Natural killer cell treated with Interleukin-12 subunit alpha and Interleukin-12 subunit beta and Interleukin-15 and Interleukin-18, amount 100 ng/mL, for 72 hours (primary cell): ENCODE measurements at regions not wholly inside any gene's neighbourhood (a gene's known extent, or its start where the extent isn't known, plus 50 kb on each side); places are given as distances from the start of the nearest gene placed in this dataset.

Source experiments
- ATAC-seq, 2 donors: fragments of 150-1000 bp; cut with Tn5 transposase in 1 of 2; sonication (Bioruptor Pico), chemical (Tn5 transposase) in 1 of 2; 2 replicates each; pipeline ENCODE4 v1.10.0; 2021
- DNase-seq: peaks from one replicate; pipeline ENCODE4 v3.0.0; 2022; ENCODE audit warnings: low spot score
- H3K27ac Mint-ChIP-seq, 2 donors: 1 replicate in 1 of 2; 2 replicates in 1 of 2; pipeline ENCODE4 v1.8.0; 2022; ENCODE audit warnings: mixed read lengths in 2 of 2, mild to moderate bottlenecking in 1 of 2, moderate library complexity in 1 of 2
- H3K27me3 Mint-ChIP-seq, 2 donors: 1 replicate in 1 of 2; 2 replicates in 1 of 2; pipeline ENCODE4 v1.8.0; 2022; ENCODE audit warnings: mixed read lengths in 2 of 2
- H3K36me3 Mint-ChIP-seq: one replicate; pipeline ENCODE4 v1.8.0; 2022; ENCODE audit warnings: mixed read lengths
- H3K4me1 Mint-ChIP-seq, 2 donors: 1 replicate in 1 of 2; 2 replicates in 1 of 2; pipeline ENCODE4 v1.8.0; 2022; ENCODE audit warnings: low read depth in 2 of 2, mixed read lengths in 2 of 2, mild to moderate bottlenecking in 1 of 2
- H3K4me3 Mint-ChIP-seq: one replicate; pipeline ENCODE4 v1.8.0; 2022; ENCODE audit warnings: mixed read lengths
- H3K9me3 Mint-ChIP-seq: 2 replicates; pipeline ENCODE4 v1.8.0; 2022; ENCODE audit warnings: mixed read lengths

DNA sequence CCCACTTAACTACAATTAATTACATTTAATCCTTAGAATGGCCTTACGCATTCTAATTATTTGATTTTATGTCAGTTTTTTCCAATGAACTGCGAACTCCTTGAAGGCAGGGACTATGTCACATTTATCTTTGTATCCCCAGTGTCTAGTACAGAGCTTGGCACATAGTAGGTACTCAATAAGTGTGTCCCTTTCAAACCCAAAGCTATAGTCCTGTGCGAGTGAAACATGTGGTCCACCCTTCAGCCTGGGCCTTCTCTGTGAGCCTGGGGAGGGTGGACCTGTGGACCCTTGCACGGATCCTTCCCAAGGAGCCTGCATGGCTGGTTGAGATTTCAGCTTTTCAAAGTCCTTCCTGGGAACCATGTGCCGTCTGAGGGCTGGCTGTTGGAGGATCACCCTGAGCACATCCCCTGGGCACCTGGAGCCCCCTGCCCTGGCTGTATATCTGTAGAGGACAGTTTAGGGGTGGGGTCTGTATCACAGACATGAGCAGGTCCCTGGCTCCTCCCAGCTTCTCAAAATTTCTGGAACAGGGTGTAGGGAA is 103.1 kb downstream of the IER5 start:
- no peak overlapping the region for H3K4me3 Mint-ChIP-seq
- ATAC-seq (no peak), DNase-seq (peak; percentile 51)
- H3K36me3 Mint-ChIP-seq: no peaks in the 10 kb centered on the region
- peaks cover 14 to 25% of the 10 kb centered on the region in 2 donors for H3K27me3 Mint-ChIP-seq
- peaks cover 0 to 7% of the 10 kb centered on the region in 2 donors for H3K4me1 Mint-ChIP-seq
- no peak overlapping the region for H3K27ac Mint-ChIP-seq
- no peaks in the 10 kb centered on the region for H3K9me3 Mint-ChIP-seq

DNA sequence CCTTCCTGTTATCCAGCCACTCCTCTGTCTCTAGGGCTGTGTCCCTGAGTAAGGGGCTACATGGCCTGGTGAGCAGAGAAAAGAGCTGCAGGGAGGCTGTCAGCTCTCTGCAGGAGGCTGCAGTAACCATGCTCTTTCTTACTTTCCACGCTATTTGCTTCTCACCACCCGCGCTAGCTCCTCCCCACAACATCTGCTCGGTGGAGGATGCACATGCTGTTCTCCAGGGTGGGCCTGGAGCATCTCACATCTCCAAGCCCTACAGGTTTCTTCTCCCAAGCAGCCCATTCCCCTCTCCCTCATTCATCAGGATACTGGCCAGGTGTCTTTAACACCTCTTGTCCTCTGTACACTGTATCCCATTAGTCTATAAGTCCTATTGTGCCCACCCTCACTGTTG is 103.8 kb downstream of the IER5 start:
- H3K9me3 Mint-ChIP-seq: no peaks in the 10 kb centered on the region
- DNase-seq (peak; percentile 18), ATAC-seq (no peak)
- H3K4me1 Mint-ChIP-seq: peaks cover 0 to 7% of the 10 kb centered on the region in 2 donors
- no peaks in the 10 kb centered on the region for H3K36me3 Mint-ChIP-seq
- peaks cover 14 to 25% of the 10 kb centered on the region in 2 donors for H3K27me3 Mint-ChIP-seq
- no peak overlapping the region for H3K27ac Mint-ChIP-seq
- H3K4me3 Mint-ChIP-seq: no peak overlapping the region

DNA sequence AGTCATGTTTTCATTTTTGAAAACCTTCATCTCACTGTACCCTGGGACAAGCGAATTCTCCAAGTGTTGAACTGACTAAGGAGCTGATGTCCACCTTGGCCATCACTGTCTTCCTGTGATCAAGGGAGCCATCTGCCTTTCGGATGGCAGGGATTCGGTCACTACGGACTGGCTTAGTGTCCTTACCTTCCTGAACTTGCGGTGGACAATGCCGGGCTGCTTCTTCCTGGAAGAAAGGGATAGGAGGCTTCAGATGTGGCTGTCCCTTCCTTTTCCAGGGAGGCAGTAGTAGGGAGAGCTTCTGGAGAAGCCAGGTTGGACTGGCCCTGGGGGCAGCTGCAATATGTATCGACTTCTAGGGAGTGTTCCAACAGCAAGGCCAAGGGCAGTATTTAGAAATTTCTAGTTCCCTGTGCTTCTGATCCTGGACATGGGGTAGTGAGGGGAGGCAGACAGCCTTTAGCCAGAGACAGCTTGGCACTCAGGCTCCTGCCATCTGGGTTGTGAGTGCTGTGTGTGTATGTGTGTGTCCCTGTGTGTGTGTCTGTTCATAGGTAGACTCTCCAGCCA is 114.6 kb downstream of the IER5 start:
- Mint-ChIP-seq H3K36me3 (no peaks in the 10 kb centered on the region), H3K4me3 (no peak overlapping the region), H3K27ac (no peak overlapping the region), H3K4me1 (no peaks in the 10 kb centered on the region), H3K27me3 (peaks cover 16 to 17% of the 10 kb centered on the region in 2 donors), H3K9me3 (no peaks in the 10 kb centered on the region)
- no peak for DNase-seq
- ATAC-seq: no peak

DNA sequence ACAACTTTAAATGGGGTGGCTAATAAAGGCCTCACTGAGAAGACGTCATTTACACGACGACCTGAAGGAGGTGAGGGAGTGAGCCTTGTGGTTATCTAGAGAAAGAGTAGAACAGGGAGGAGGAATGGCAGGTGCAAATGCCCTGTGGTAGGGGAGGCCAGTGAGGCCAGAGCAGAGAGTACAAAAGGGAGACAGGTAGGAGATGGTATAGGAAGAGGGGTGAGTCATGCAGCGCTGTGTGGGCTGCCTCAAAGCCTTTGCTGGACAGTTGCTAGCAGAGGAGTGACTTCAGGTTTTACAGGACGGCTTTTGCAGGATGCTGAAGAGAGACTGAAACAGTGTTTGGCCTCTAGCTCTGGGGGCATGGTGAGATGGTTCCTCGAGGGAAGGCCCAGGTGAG is 116.0 kb downstream of the IER5 start:
- DNase-seq (no peak), ATAC-seq (peak in 1 of 2 donors; percentile 38)
- no peak overlapping the region for H3K4me3 Mint-ChIP-seq
- no peaks in the 10 kb centered on the region for H3K36me3 Mint-ChIP-seq
- peaks cover 10 to 11% of the 10 kb centered on the region in 2 donors for H3K27me3 Mint-ChIP-seq
- no peaks in the 10 kb centered on the region for H3K9me3 Mint-ChIP-seq
- no peak overlapping the region for H3K27ac Mint-ChIP-seq
- no peaks in the 10 kb centered on the region for H3K4me1 Mint-ChIP-seq

DNA sequence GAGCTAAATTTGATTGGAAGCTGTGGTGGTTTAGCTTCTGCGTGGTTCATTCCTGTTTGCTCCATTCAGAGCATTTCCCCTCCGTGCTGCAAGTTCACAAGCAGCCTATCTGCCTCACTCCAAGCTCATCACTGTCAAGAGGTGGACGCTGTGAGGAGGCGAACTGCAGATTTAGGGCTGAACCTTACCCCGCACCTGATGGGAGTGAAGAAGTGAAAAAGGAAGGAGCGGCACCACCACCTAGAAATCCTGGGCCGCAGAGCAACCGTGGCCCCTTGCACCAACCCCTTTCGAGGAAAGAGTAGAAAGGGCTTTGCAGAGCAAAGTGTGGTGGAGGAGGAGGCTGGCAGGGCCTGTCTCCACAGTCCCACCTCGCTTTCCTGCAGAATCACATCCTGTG is 117.4 kb downstream of the IER5 start:
- Mint-ChIP-seq H3K4me3 (no peak overlapping the region), H3K27me3 (peaks cover 10 to 13% of the 10 kb centered on the region in 2 donors), H3K27ac (no peak overlapping the region), H3K4me1 (no peaks in the 10 kb centered on the region), H3K9me3 (no peaks in the 10 kb centered on the region), H3K36me3 (no peaks in the 10 kb centered on the region)
- ATAC-seq (no peak), DNase-seq (no peak)

DNA sequence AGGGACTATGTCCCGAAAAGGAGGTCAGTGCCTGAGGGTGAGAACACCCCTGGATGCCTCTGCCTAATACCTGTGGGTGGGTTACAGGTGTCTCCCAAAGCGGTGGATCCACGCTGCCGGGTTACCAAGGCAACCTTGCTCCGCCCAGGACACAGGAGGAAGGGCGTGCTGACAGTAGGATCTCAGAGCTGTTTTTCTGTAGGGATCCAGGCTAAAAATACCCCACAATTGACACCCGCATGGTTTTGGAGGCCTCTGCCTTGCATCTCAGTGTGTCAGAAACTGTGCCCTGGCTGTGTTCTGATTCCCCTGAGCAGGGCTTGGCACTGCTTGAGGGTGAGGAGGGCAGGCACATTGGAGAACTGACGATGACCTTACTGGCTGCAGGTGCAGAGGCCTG is 118.0 kb downstream of the IER5 start:
- peaks cover 14 to 19% of the 10 kb centered on the region in 2 donors for H3K27me3 Mint-ChIP-seq
- ATAC-seq: no peak

DNA sequence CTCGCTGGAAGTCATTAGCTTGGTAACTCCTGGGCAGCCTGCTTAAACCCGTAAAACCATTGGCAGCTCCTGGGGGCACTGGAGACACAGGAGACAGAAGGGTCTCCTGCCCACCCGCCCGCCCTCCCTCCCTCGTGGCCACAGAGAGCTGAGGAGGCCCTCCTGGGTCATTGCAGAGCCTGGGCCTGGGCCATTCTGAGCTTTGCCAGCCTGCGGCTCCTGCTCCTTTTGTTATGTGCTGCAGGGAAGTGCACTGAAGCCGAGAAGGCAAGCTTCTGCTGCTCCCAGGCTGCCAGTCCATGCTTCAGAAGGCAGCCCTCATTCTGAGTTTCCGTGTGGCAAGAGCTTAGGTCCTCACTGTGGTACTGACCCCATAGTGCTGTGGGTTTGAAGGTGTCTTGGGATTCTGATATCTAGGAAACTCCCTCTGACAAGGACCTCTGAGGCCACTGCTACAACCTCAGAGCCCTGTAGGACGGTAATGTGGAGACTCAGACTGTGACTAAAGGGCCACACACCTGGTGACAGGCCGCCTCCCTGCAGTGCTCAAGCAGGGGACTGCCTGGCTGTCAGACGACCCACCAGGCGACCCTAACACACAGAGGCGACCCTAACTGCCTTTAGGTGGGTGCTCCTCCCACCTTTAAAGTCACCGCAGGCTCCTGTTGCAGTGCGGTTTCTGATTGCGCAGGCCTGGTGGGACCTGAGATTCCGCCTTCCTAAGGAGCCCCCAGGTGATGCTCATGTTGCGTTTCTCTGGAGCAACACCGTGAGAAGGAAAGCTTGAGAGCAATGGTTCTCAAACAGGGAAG is 118.7 kb downstream of the IER5 start:
- ATAC-seq (no peak), DNase-seq (no peak)
- H3K27ac Mint-ChIP-seq: no peak overlapping the region
- H3K4me1 Mint-ChIP-seq: no peaks in the 10 kb centered on the region
- H3K36me3 Mint-ChIP-seq: no peaks in the 10 kb centered on the region
- no peaks in the 10 kb centered on the region for H3K9me3 Mint-ChIP-seq
- peaks cover 14 to 22% of the 10 kb centered on the region in 2 donors for H3K27me3 Mint-ChIP-seq
- no peak overlapping the region for H3K4me3 Mint-ChIP-seq

More for the DNA sequence above, 118.0 kb downstream of the IER5 start:
- no peak for DNase-seq
- no peaks in the 10 kb centered on the region for H3K9me3 Mint-ChIP-seq
- no peak overlapping the region for H3K4me3 Mint-ChIP-seq
- H3K36me3 Mint-ChIP-seq: no peaks in the 10 kb centered on the region
- no peak overlapping the region for H3K27ac Mint-ChIP-seq
- no peaks in the 10 kb centered on the region for H3K4me1 Mint-ChIP-seq

DNA sequence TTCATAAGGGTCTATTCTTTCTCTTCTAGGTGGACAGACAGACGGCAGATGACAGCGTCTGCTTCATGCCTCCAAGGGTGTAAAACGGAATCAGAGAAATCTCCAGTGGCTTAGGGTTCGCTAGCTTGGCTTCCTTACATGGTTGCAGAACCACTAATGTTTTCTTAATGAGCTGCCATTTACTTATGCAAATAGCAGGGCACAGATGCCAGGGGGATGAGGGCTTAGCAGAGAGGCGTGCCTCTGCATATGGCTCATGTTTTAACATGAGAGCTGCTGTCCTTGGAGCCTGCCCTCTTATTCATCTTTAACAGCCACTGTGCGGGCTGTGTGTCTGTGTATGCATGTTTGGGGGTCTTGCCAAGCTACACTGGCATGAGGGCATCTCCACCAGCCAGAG is 119.6 kb downstream of the IER5 start:
- Mint-ChIP-seq H3K27me3 (peaks cover 11 to 22% of the 10 kb centered on the region in 2 donors), H3K27ac (no peak overlapping the region), H3K9me3 (no peaks in the 10 kb centered on the region), H3K36me3 (no peaks in the 10 kb centered on the region), H3K4me3 (no peak overlapping the region), H3K4me1 (no peaks in the 10 kb centered on the region)
- no peak for ATAC-seq
- no peak for DNase-seq

DNA sequence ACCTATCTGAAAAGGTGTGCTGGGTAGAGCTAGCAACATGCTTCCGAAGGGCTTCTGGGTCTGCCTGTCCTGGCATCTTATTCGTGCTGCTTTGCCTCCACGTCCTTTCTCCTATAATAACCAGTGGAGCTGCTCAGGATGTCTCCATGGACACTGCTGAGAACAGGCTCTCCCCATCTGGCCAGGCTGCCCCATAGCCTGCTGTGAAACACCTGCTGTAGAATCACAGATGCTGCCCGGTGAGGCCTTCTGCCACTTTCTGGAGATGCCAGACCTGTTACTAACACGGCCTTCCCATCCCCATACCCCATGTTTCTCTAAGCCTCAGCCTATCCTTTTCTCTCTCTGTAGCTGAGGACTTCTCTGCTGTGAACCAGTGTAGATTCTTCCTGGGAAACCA is 120.5 kb downstream of the IER5 start:
- Mint-ChIP-seq H3K4me3 (no peak overlapping the region), H3K9me3 (no peaks in the 10 kb centered on the region), H3K4me1 (no peaks in the 10 kb centered on the region), H3K36me3 (no peaks in the 10 kb centered on the region), H3K27ac (no peak overlapping the region), H3K27me3 (peaks cover 15 to 21% of the 10 kb centered on the region in 2 donors)
- ATAC-seq (no peak), DNase-seq (no peak)

DNA sequence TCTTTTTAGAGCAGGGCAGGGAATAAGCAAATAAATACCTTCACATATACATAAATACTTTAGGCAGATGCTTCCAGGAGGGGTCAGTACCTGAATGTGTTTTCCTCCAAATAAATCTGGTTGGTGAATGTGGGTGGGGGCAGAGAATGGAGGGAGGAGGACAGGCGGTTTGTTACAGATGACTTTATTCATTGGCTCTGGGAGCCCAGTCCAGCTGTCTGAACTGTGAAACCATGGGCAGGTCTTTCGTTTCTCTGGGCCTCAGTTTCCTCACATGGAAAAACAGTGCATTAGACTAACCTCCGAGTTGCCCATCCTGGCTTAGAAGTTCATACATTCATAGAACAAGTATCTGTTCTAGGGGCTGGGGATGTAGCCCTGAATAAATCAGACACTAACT is 124.6 kb downstream of the IER5 start:
- no peak overlapping the region for H3K4me3 Mint-ChIP-seq
- H3K4me1 Mint-ChIP-seq: no peaks in the 10 kb centered on the region
- no peak overlapping the region for H3K27ac Mint-ChIP-seq
- DNase-seq (no peak), ATAC-seq (no peak)
- peaks cover 21 to 24% of the 10 kb centered on the region in 2 donors for H3K27me3 Mint-ChIP-seq
- no peaks in the 10 kb centered on the region for H3K9me3 Mint-ChIP-seq
- no peaks in the 10 kb centered on the region for H3K36me3 Mint-ChIP-seq

DNA sequence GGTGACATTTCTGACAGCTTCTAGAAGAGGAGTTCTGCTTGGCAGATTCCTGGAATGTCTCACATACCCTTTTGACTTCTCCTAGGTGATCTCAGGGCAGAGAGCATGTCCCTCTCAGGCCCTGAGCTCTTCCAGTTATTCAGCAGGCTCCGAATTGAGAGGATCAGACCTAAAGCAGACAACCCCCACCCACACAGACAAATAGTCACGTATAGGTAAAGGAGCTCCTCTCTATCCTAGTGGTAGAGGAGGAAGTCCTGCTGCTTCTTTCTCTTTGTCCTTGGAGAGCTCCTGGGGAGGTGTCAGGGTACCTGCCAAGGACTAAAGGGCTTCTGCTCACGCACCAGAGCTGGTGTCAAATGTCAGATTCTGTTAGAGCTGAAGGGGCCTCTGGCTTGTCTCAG is 128.1 kb downstream of the IER5 start:
- H3K4me1 Mint-ChIP-seq: no peaks in the 10 kb centered on the region
- H3K4me3 Mint-ChIP-seq: no peak overlapping the region
- peaks cover 21 to 26% of the 10 kb centered on the region in 2 donors for H3K27me3 Mint-ChIP-seq
- no peaks in the 10 kb centered on the region for H3K36me3 Mint-ChIP-seq
- no peak for DNase-seq
- no peaks in the 10 kb centered on the region for H3K9me3 Mint-ChIP-seq
- ATAC-seq: no peak
- no peak overlapping the region for H3K27ac Mint-ChIP-seq

DNA sequence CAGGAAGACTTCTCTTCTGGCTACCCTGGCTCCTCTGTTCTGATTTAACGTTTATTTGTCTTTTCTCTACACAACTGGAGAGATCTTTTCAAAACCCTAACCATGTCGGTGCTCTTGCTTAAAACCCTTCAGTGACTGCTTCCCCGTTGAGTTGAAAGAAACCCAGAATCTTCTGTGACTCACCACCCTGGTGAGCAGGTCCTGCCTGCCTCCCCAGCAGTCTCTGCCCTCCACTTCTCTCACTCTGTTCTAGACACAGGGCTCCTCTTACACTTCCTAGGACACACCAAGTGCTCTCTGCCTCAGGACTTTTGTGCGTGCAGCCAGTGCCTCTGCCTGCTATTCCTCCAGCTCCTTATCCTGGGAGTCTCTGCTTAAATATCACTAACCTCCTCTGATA is 131.4 kb downstream of the IER5 start:
- ATAC-seq (no peak), DNase-seq (no peak)
- Mint-ChIP-seq H3K9me3 (no peaks in the 10 kb centered on the region), H3K27me3 (peaks cover 26 to 29% of the 10 kb centered on the region in 2 donors), H3K36me3 (no peaks in the 10 kb centered on the region), H3K4me3 (no peak overlapping the region), H3K27ac (no peak overlapping the region), H3K4me1 (no peaks in the 10 kb centered on the region)

DNA sequence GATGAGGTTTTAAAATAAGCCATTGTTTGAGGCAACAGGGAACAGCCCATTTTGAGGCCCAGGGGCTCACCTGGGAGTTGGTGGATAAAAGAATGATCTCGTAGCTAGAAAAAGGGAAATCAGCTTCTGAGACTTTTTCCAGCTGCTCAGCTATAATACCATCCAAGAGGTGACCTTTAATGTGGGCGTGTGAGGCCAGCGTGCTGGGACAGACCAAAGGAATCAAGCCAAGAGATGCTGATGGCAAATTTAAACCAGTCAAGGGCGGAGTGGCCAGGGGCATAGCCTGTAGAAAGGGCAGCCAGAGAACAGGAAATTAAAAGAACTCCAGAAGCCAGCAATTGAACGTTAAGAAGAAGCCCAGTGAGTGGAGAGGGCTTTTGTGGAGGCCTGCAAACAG is 132.6 kb downstream of the IER5 start:
- H3K4me1 Mint-ChIP-seq: no peaks in the 10 kb centered on the region
- no peaks in the 10 kb centered on the region for H3K9me3 Mint-ChIP-seq
- H3K4me3 Mint-ChIP-seq: no peak overlapping the region
- H3K27ac Mint-ChIP-seq: no peak overlapping the region
- no peak for DNase-seq
- H3K27me3 Mint-ChIP-seq: peaks cover 26 to 29% of the 10 kb centered on the region in 2 donors
- H3K36me3 Mint-ChIP-seq: no peaks in the 10 kb centered on the region
- no peak for ATAC-seq

DNA sequence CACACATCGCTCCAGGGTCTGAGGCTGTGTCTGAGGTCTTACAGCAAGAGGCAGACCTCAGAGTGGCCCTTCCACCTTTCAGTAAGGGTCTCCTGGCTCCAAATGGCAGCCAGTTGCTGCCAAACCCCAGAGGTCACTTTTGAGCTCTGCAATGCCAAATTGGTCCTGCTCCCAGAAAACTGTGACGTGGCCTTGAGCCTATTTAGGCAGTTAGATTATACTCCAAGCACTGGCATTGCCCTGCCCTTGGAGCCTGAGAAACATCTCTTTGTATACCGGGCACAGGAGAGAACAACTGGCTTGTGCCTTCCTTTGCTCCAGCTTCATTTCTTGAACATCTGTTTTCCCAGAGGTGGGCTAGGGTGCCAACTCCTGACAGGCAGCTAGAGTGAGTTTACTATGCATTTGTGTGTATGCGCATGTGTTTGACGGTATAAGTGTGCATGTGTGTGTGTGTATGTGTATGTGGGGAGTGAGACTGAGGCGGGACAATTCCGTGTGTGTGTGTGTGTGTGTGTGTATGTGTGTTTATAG is 134.5 kb downstream of the IER5 start:
- H3K27ac Mint-ChIP-seq: no peak overlapping the region

More for the DNA sequence above, 134.5 kb downstream of the IER5 start:
- Mint-ChIP-seq H3K4me1 (no peaks in the 10 kb centered on the region), H3K9me3 (no peaks in the 10 kb centered on the region), H3K4me3 (no peak overlapping the region), H3K36me3 (peaks cover 6% of the 10 kb centered on the region), H3K27me3 (peaks cover 14 to 28% of the 10 kb centered on the region in 2 donors)
- no peak for DNase-seq
- ATAC-seq: no peak
